ENCODE measurements at regions not wholly inside any gene's neighbourhood (a gene's known extent, or its start where the extent isn't known, plus 50 kb on each side); places are given as distances from the start of the nearest gene placed in this dataset.

GRCh38 chr7:10205696-10206095 is 768.0 kb upstream of the PHF14 start:
- 29% methylated on average over 1 of the region's 1 CpG for WGBS (ENCODE audit: low lambda C conversion rate, missing lambda C conversion rate)
- no peaks in the 10 kb centered on the region for H4K20me1 ChIP-seq (ENCODE audit: insufficient read depth, poor library complexity, severe bottlenecking)
- H3K27ac ChIP-seq = peak overlapping the region; percentile 19
- TF ChIP-seq EZH2phosphoT487 (IDR thresholded peaks at IDR 0.05; ENCODE audit: low read depth, severe bottlenecking, unreplicated experiment) (no peak), EZH2 (IDR thresholded peaks at IDR 0.05; ENCODE audit: borderline replicate concordance) (no peak), CTCF (IDR thresholded peaks at IDR 0.05; ENCODE audit: poor library complexity) (no peak)
- H3K36me3 ChIP-seq (replicated peaks; ENCODE audit: insufficient read depth, low read depth) = no peaks in the 10 kb centered on the region
- no peaks in the 10 kb centered on the region for H3K79me2 ChIP-seq
- H3K4me1 ChIP-seq (ENCODE audit: insufficient read depth) = peaks cover 4% of the 10 kb centered on the region
- no peak overlapping the region for H3K4me2 ChIP-seq
- no peak overlapping the region for H3K4me3 ChIP-seq
- H3K9me3 ChIP-seq (ENCODE audit: low read depth) = no peaks in the 10 kb centered on the region
- H3K9me2 ChIP-seq (replicated peaks; ENCODE audit: insufficient read depth) = no peaks in the 10 kb centered on the region
- no peak for DNase-seq (ENCODE audit: low spot score)
- H2AFZ ChIP-seq = no peak overlapping the region
- no peaks in the 10 kb centered on the region for H3K27me3 ChIP-seq

- no peaks in the 10 kb centered on the region for H3K9me3 ChIP-seq (ENCODE audit: low read depth)
- no peaks in the 10 kb centered on the region for H3K9me2 ChIP-seq (replicated peaks; ENCODE audit: insufficient read depth)
- no peaks in the 10 kb centered on the region for H3K36me3 ChIP-seq (replicated peaks; ENCODE audit: insufficient read depth, low read depth)
- no peaks in the 10 kb centered on the region for H4K20me1 ChIP-seq (ENCODE audit: insufficient read depth, poor library complexity, severe bottlenecking)
- DNase-seq (ENCODE audit: low spot score) = no peak
- no peak overlapping the region for H2AFZ ChIP-seq
- no peak overlapping the region for H3K4me3 ChIP-seq
- H3K4me2 ChIP-seq = no peak overlapping the region
- no peak overlapping the region for H3K27ac ChIP-seq
- H3K27me3 ChIP-seq = no peaks in the 10 kb centered on the region
- peaks cover 4% of the 10 kb centered on the region for H3K4me1 ChIP-seq (ENCODE audit: insufficient read depth)
- WGBS (ENCODE audit: low lambda C conversion rate, missing lambda C conversion rate) = 92% methylated on average over 4 of the region's 4 CpGs
- H3K79me2 ChIP-seq = no peaks in the 10 kb centered on the region
- TF ChIP-seq EZH2 (IDR thresholded peaks at IDR 0.05; ENCODE audit: borderline replicate concordance) (no peak), CTCF (IDR thresholded peaks at IDR 0.05; ENCODE audit: poor library complexity) (no peak), EZH2phosphoT487 (IDR thresholded peaks at IDR 0.05; ENCODE audit: low read depth, severe bottlenecking, unreplicated experiment) (no peak)
These were observed 763.7 kb upstream of the PHF14 start for GRCh38 chr7:10210000-10210399.

- 71% methylated on average over 1 of the region's 1 CpG for WGBS (ENCODE audit: low lambda C conversion rate, missing lambda C conversion rate)
- Histone ChIP-seq H3K4me2 (peak overlapping the region; percentile 2), H3K4me3 (no peak overlapping the region), H3K27ac (peak overlapping the region; percentile 57), H3K4me1 (ENCODE audit: insufficient read depth) (peaks cover 4% of the 10 kb centered on the region), H3K27me3 (no peaks in the 10 kb centered on the region), H3K9me3 (ENCODE audit: low read depth) (no peaks in the 10 kb centered on the region), H2AFZ (no peak overlapping the region), H3K79me2 (no peaks in the 10 kb centered on the region), H3K36me3 (replicated peaks; ENCODE audit: insufficient read depth, low read depth) (no peaks in the 10 kb centered on the region), H3K9me2 (replicated peaks; ENCODE audit: insufficient read depth) (no peaks in the 10 kb centered on the region), H4K20me1 (ENCODE audit: insufficient read depth, poor library complexity, severe bottlenecking) (no peaks in the 10 kb centered on the region)
- DNase-seq (ENCODE audit: low spot score) = no peak
- TF ChIP-seq EZH2 (IDR thresholded peaks at IDR 0.05; ENCODE audit: borderline replicate concordance) = no peak
- TF ChIP-seq EZH2phosphoT487 (IDR thresholded peaks at IDR 0.05; ENCODE audit: low read depth, severe bottlenecking, unreplicated experiment) = no peak
- TF ChIP-seq CTCF (IDR thresholded peaks at IDR 0.05; ENCODE audit: poor library complexity) = no peak
These were observed 762.7 kb upstream of the PHF14 start for GRCh38 chr7:10211016-10211415.

GRCh38 chr7:10211861-10212260 is 761.8 kb upstream of the PHF14 start:
- H3K36me3 ChIP-seq (replicated peaks; ENCODE audit: insufficient read depth, low read depth) = no peaks in the 10 kb centered on the region
- no peak overlapping the region for H3K4me2 ChIP-seq
- no peaks in the 10 kb centered on the region for H3K9me3 ChIP-seq (ENCODE audit: low read depth)
- 95% methylated on average over 4 of the region's 4 CpGs for WGBS (ENCODE audit: low lambda C conversion rate, missing lambda C conversion rate)
- no peak for TF ChIP-seq CTCF (IDR thresholded peaks at IDR 0.05; ENCODE audit: poor library complexity)
- no peak for TF ChIP-seq EZH2phosphoT487 (IDR thresholded peaks at IDR 0.05; ENCODE audit: low read depth, severe bottlenecking, unreplicated experiment)
- TF ChIP-seq EZH2 (IDR thresholded peaks at IDR 0.05; ENCODE audit: borderline replicate concordance) = no peak
- no peaks in the 10 kb centered on the region for H3K9me2 ChIP-seq (replicated peaks; ENCODE audit: insufficient read depth)
- H2AFZ ChIP-seq = no peak overlapping the region
- no peaks in the 10 kb centered on the region for H3K27me3 ChIP-seq
- peak overlapping the region; percentile 57 for H3K27ac ChIP-seq
- DNase-seq (ENCODE audit: low spot score) = no peak
- no peak overlapping the region for H3K4me3 ChIP-seq
- H4K20me1 ChIP-seq (ENCODE audit: insufficient read depth, poor library complexity, severe bottlenecking) = no peaks in the 10 kb centered on the region
- peaks cover 4% of the 10 kb centered on the region for H3K4me1 ChIP-seq (ENCODE audit: insufficient read depth)
- H3K79me2 ChIP-seq = no peaks in the 10 kb centered on the region

Data from hepatocyte (in vitro differentiated cells).